HG03025 (cell line): ENCODE measurements at regions not wholly inside any gene's neighbourhood (a gene's known extent, or its start where the extent isn't known, plus 50 kb on each side); places are given as distances from the start of the nearest gene placed in this dataset.

Experiments used
- ATAC-seq: cut with Tn5 transposase; IDR thresholded peaks from one replicate; pipeline ENCODE4 v1.9.1; 2021; ENCODE audit warnings: mild to moderate bottlenecking, moderate library complexity; ENCODE audit not compliant: unreplicated experiment, low FRiP score

GRCh38 chr15:93418566-93418965 is 329.6 kb upstream of the RGMA start:
- ATAC-seq, result no peak

- ATAC-seq, result no peak
These were observed 328.6 kb upstream of the RGMA start for GRCh38 chr15:93417631-93418030.

- no peak for ATAC-seq
These were observed 328.1 kb upstream of the RGMA start for GRCh38 chr15:93417156-93417555.

- no peak for ATAC-seq
These were observed 326.6 kb upstream of the RGMA start for GRCh38 chr15:93415576-93415975.

- peak; percentile 85 for ATAC-seq
These were observed 325.7 kb upstream of the RGMA start for GRCh38 chr15:93414576-93415231.

GRCh38 chr15:93413745-93414144 is 324.7 kb upstream of the RGMA start:
- ATAC-seq, result no peak

- no peak for ATAC-seq
These were observed 310.1 kb upstream of the RGMA start for GRCh38 chr15:93399121-93399520.

GRCh38 chr15:93389211-93389610 is 300.2 kb upstream of the RGMA start:
- no peak for ATAC-seq

GRCh38 chr15:93384886-93385285 is 295.9 kb upstream of the RGMA start:
- no peak for ATAC-seq

- no peak for ATAC-seq
These were observed 293.3 kb upstream of the RGMA start for GRCh38 chr15:93382200-93382820.

- ATAC-seq, result no peak
These were observed 289.5 kb upstream of the RGMA start for GRCh38 chr15:93378558-93378957.

GRCh38 chr15:93372865-93373223 is 283.8 kb upstream of the RGMA start:
- ATAC-seq, result no peak

GRCh38 chr15:93372208-93372864 is 283.3 kb upstream of the RGMA start:
- no peak for ATAC-seq

- no peak for ATAC-seq
These were observed 277.5 kb upstream of the RGMA start for GRCh38 chr15:93366387-93367100.

GRCh38 chr15:93362821-93363220 is 273.8 kb upstream of the RGMA start:
- no peak for ATAC-seq

GRCh38 chr15:93362203-93362602 is 273.2 kb upstream of the RGMA start:
- no peak for ATAC-seq

GRCh38 chr15:93361703-93362102 is 272.7 kb upstream of the RGMA start:
- ATAC-seq, result no peak

GRCh38 chr15:93360976-93361375 is 272.0 kb upstream of the RGMA start:
- no peak for ATAC-seq

- ATAC-seq, result no peak
These were observed 271.3 kb upstream of the RGMA start for GRCh38 chr15:93360318-93360717.

- ATAC-seq, result no peak
These were observed 270.6 kb upstream of the RGMA start for GRCh38 chr15:93359425-93360131.

- ATAC-seq, result no peak
These were observed 270.0 kb upstream of the RGMA start for GRCh38 chr15:93359060-93359408.
